ENCODE measurements at regions not wholly inside any gene's neighbourhood (a gene's known extent, or its start where the extent isn't known, plus 50 kb on each side); places are given as distances from the start of the nearest gene placed in this dataset.

- TF ChIP-seq CTCF (IDR thresholded peaks at IDR 0.05) (no peak), JUND (IDR thresholded peaks at IDR 0.05) (no peak), TAF1 (IDR thresholded peaks at IDR 0.05; ENCODE audit: borderline replicate concordance, low read depth, low read length) (no peak), MAX (IDR thresholded peaks at IDR 0.05; ENCODE audit: low read depth) (no peak), ELF1 (IDR thresholded peaks at IDR 0.05) (no peak), EZH2phosphoT487 (IDR thresholded peaks at IDR 0.05; ENCODE audit: borderline replicate concordance, low read depth) (no peak), RXRA (IDR thresholded peaks at IDR 0.05; ENCODE audit: borderline replicate concordance, low read depth) (no peak), EP300 (IDR thresholded peaks at IDR 0.05; ENCODE audit: borderline replicate concordance in 1 of 2, low read depth in 1 of 2, low read length in 1 of 2) (no peak), PBX3 (IDR thresholded peaks at IDR 0.05) (no peak)
Measured at GRCh38 chr21:35233756-35234155, 184.7 kb upstream of the RUNX1 start.

Data from SK-N-SH (cell line).